KMS-11 (cell line): ENCODE measurements at regions not wholly inside any gene's neighbourhood (a gene's known extent, or its start where the extent isn't known, plus 50 kb on each side); places are given as distances from the start of the nearest gene placed in this dataset.

Source experiments
- H2AFZ ChIP-seq: fragments of 200-600 bp; sonication (generic); 2 replicates; pipeline ENCODE4 v1.6.1; 2016; ENCODE audit warnings: antibody characterized with exemption, mixed run types, low read depth
- H3K27ac ChIP-seq: fragments of 200-600 bp; sonication (generic); 2 replicates; pipeline ENCODE4 v1.6.1; 2016; ENCODE audit warnings: mild to moderate bottlenecking, mixed run types
- H3K27me3 ChIP-seq: fragments of 200-600 bp; sonication (generic); 2 replicates; pipeline ENCODE4 v1.6.1; 2017; ENCODE audit warnings: mild to moderate bottlenecking, low read depth, mixed run types, moderate library complexity; ENCODE audit not compliant: insufficient read depth
- H3K36me3 ChIP-seq: fragments of 200-600 bp; sonication (generic); 2 replicates; pipeline ENCODE4 v1.6.1; 2017; ENCODE audit warnings: mild to moderate bottlenecking, mixed run types; ENCODE audit not compliant: insufficient read depth
- H3K4me1 ChIP-seq: fragments of 200-600 bp; sonication (generic); 2 replicates; pipeline ENCODE4 v1.6.1; 2016; ENCODE audit warnings: mild to moderate bottlenecking, low read depth, mixed run types; ENCODE audit not compliant: poor library complexity, severe bottlenecking
- H3K4me2 ChIP-seq: fragments of 200-600 bp; sonication (generic); 2 replicates; pipeline ENCODE4 v1.7.0; 2016; ENCODE audit warnings: mild to moderate bottlenecking, mixed run types
- H3K4me3 ChIP-seq: fragments of 200-600 bp; sonication (generic); IDR thresholded peaks from 2 replicates; pipeline ENCODE4 v1.6.1; 2017; ENCODE audit warnings: low read depth, low read length, mixed read lengths; ENCODE audit not compliant: insufficient read depth
- H3K79me2 ChIP-seq: fragments of 200-600 bp; sonication (generic); 2 replicates; pipeline ENCODE4 v1.6.1; 2016; ENCODE audit warnings: low read depth, mixed run types; ENCODE audit not compliant: insufficient read depth
- H3K9ac ChIP-seq: fragments of 200-600 bp; sonication (generic); 2 replicates; pipeline ENCODE4 v1.6.1; 2016; ENCODE audit warnings: mild to moderate bottlenecking, mixed run types
- H4K20me1 ChIP-seq: fragments of 200-600 bp; sonication (generic); 2 replicates; pipeline ENCODE4 v1.6.1; 2016; ENCODE audit warnings: mild to moderate bottlenecking, mixed run types; ENCODE audit not compliant: insufficient read depth
- CTCF ChIP-seq: fragments of 200-600 bp; sonication (generic); conservative IDR thresholded peaks from 2 replicates; pipeline ENCODE4 v1.6.1; 2017; ENCODE audit warnings: low read depth, mild to moderate bottlenecking, antibody characterized with exemption, low read length, moderate library complexity, mixed read lengths

GRCh38 chr18:75659535-75660023, 232.1 kb upstream of the SMIM21 start:
- Histone ChIP-seq H3K36me3 (no peaks in the 10 kb centered on the region), H3K79me2 (no peaks in the 10 kb centered on the region), H4K20me1 (no peaks in the 10 kb centered on the region), H3K4me2 (no peak overlapping the region), H3K9ac (no peak overlapping the region), H3K27me3 (no peaks in the 10 kb centered on the region), H3K4me3 (no peak overlapping the region), H3K27ac (no peak overlapping the region), H2AFZ (no peak overlapping the region), H3K4me1 (no peaks in the 10 kb centered on the region)
- no peak for TF ChIP-seq CTCF

- no peak overlapping the region for H3K9ac ChIP-seq
- no peak overlapping the region for H3K27ac ChIP-seq
- TF ChIP-seq CTCF = no peak
- H3K4me1 ChIP-seq = no peaks in the 10 kb centered on the region
- H3K27me3 ChIP-seq = no peaks in the 10 kb centered on the region
- no peaks in the 10 kb centered on the region for H3K36me3 ChIP-seq
- no peaks in the 10 kb centered on the region for H4K20me1 ChIP-seq
- no peak overlapping the region for H3K4me2 ChIP-seq
- H3K79me2 ChIP-seq = no peaks in the 10 kb centered on the region
- H3K4me3 ChIP-seq = no peak overlapping the region
- no peak overlapping the region for H2AFZ ChIP-seq
Observed at GRCh38 chr18:75658330-75658729, 230.8 kb upstream of the SMIM21 start.

GRCh38 chr18:75656563-75657247, 229.2 kb upstream of the SMIM21 start:
- Histone ChIP-seq H2AFZ (no peak overlapping the region), H3K9ac (no peak overlapping the region), H4K20me1 (no peaks in the 10 kb centered on the region), H3K4me3 (no peak overlapping the region), H3K4me1 (no peaks in the 10 kb centered on the region), H3K79me2 (no peaks in the 10 kb centered on the region), H3K36me3 (no peaks in the 10 kb centered on the region), H3K4me2 (no peak overlapping the region), H3K27me3 (no peaks in the 10 kb centered on the region), H3K27ac (no peak overlapping the region)
- no peak for TF ChIP-seq CTCF

GRCh38 chr18:75656035-75656434, 228.5 kb upstream of the SMIM21 start:
- no peak overlapping the region for H3K27ac ChIP-seq
- no peaks in the 10 kb centered on the region for H3K4me1 ChIP-seq
- no peak overlapping the region for H2AFZ ChIP-seq
- H4K20me1 ChIP-seq = no peaks in the 10 kb centered on the region
- no peaks in the 10 kb centered on the region for H3K27me3 ChIP-seq
- H3K79me2 ChIP-seq = no peaks in the 10 kb centered on the region
- H3K9ac ChIP-seq = no peak overlapping the region
- no peak overlapping the region for H3K4me3 ChIP-seq
- H3K4me2 ChIP-seq = no peak overlapping the region
- no peak for TF ChIP-seq CTCF
- H3K36me3 ChIP-seq = no peaks in the 10 kb centered on the region
